NAMALWA (cell line): ENCODE measurements at regions not wholly inside any gene's neighbourhood (a gene's known extent, or its start where the extent isn't known, plus 50 kb on each side); places are given as distances from the start of the nearest gene placed in this dataset.
"Not testable (repeated sequence)": the region's sequence is repeated elsewhere in the genome, so short reads cannot be mapped to it uniquely, and the experiment has no call there.

Experiments
- DNase-seq: peaks from one replicate; pipeline ENCODE4 v3.0.0-alpha.2; 2015; ENCODE audit warnings: low spot score

GRCh38 chr14:101286271-101287018, 274.9 kb upstream of the DIO3 start:
- no peak for DNase-seq

GRCh38 chr14:101288436-101289229, 272.7 kb upstream of the DIO3 start:
- DNase-seq = no peak

GRCh38 chr14:101289230-101289690, 272.0 kb upstream of the DIO3 start:
- DNase-seq = no peak

- no peak for DNase-seq
Observed at GRCh38 chr14:101289911-101290310, 271.4 kb upstream of the DIO3 start.

GRCh38 chr14:101290611-101291010, 270.7 kb upstream of the DIO3 start:
- no peak for DNase-seq

- no peak for DNase-seq
Observed at GRCh38 chr14:101291390-101291789, 269.9 kb upstream of the DIO3 start.

- DNase-seq = no peak
Observed at GRCh38 chr14:101292448-101292847, 268.8 kb upstream of the DIO3 start.

GRCh38 chr14:101293605-101294004, 267.7 kb upstream of the DIO3 start:
- DNase-seq = no peak

- DNase-seq = no peak
Observed at GRCh38 chr14:101294136-101294535, 267.2 kb upstream of the DIO3 start.

- not testable (repeated sequence) for DNase-seq
Observed at GRCh38 chr14:101299781-101300180, 261.5 kb upstream of the DIO3 start.

- no peak for DNase-seq
Observed at GRCh38 chr14:101301011-101301410, 260.3 kb upstream of the DIO3 start.

GRCh38 chr14:101307162-101307561, 254.1 kb upstream of the DIO3 start:
- not testable (repeated sequence) for DNase-seq

- DNase-seq = not testable (repeated sequence)
Observed at GRCh38 chr14:101311186-101311585, 250.1 kb upstream of the DIO3 start.

- DNase-seq = peak; percentile 18
Observed at GRCh38 chr14:101313268-101313667, 248.0 kb upstream of the DIO3 start.

- DNase-seq = no peak
Observed at GRCh38 chr14:101315802-101316296, 245.4 kb upstream of the DIO3 start.

GRCh38 chr14:101318271-101318670, 243.0 kb upstream of the DIO3 start:
- no peak for DNase-seq

- DNase-seq = no peak
Observed at GRCh38 chr14:101320396-101320795, 240.9 kb upstream of the DIO3 start.

- DNase-seq = no peak
Observed at GRCh38 chr14:101322223-101322622, 239.1 kb upstream of the DIO3 start.

- DNase-seq = no peak
Observed at GRCh38 chr14:101323111-101323510, 238.2 kb upstream of the DIO3 start.

GRCh38 chr14:101323614-101324235, 237.6 kb upstream of the DIO3 start:
- DNase-seq = not testable (repeated sequence)

GRCh38 chr14:101325319-101325718, 236.0 kb upstream of the DIO3 start:
- no peak for DNase-seq

- DNase-seq = no peak
Observed at GRCh38 chr14:101328412-101329028, 232.8 kb upstream of the DIO3 start.
